GM19372 (cell line): ENCODE measurements at regions not wholly inside any gene's neighbourhood (a gene's known extent, or its start where the extent isn't known, plus 50 kb on each side); places are given as distances from the start of the nearest gene placed in this dataset.

Experiments
- ATAC-seq: cut with Tn5 transposase; IDR thresholded peaks from one replicate; pipeline ENCODE4 v1.9.1; 2021; ENCODE audit warnings: mild to moderate bottlenecking, low read depth, moderate library complexity; ENCODE audit not compliant: unreplicated experiment

- no peak for ATAC-seq
These were observed 133.4 kb downstream of the JCAD start for GRCh38 chr10:29925771-29926692.

- no peak for ATAC-seq
These were observed 134.9 kb downstream of the JCAD start for GRCh38 chr10:29924436-29924835.

GRCh38 chr10:29923416-29923965, 135.9 kb downstream of the JCAD start:
- no peak for ATAC-seq

GRCh38 chr10:29922892-29923291, 136.5 kb downstream of the JCAD start:
- no peak for ATAC-seq

GRCh38 chr10:29922226-29922625, 137.2 kb downstream of the JCAD start:
- ATAC-seq: no peak

GRCh38 chr10:29921071-29921446, 138.3 kb downstream of the JCAD start:
- no peak for ATAC-seq

- ATAC-seq: no peak
These were observed 138.8 kb downstream of the JCAD start for GRCh38 chr10:29920408-29921070.

GRCh38 chr10:29918623-29919400, 140.6 kb downstream of the JCAD start:
- no peak for ATAC-seq

- ATAC-seq: no peak
These were observed 142.1 kb downstream of the JCAD start for GRCh38 chr10:29917311-29917710.

- no peak for ATAC-seq
These were observed 142.7 kb downstream of the JCAD start for GRCh38 chr10:29916669-29917068.

- no peak for ATAC-seq
These were observed 144.2 kb downstream of the JCAD start for GRCh38 chr10:29914986-29915785.

GRCh38 chr10:29908962-29909361, 150.4 kb downstream of the JCAD start:
- no peak for ATAC-seq

- no peak for ATAC-seq
These were observed 158.5 kb downstream of the JCAD start for GRCh38 chr10:29900865-29901264.

GRCh38 chr10:29897999-29898716, 161.2 kb downstream of the JCAD start:
- no peak for ATAC-seq

- ATAC-seq: no peak
These were observed 162.0 kb downstream of the JCAD start for GRCh38 chr10:29897430-29897829.

GRCh38 chr10:29896053-29896452, 163.3 kb downstream of the JCAD start:
- ATAC-seq: no peak

- ATAC-seq: no peak
These were observed 163.9 kb downstream of the JCAD start for GRCh38 chr10:29895456-29895855.

GRCh38 chr10:29888321-29888720, 171.1 kb downstream of the JCAD start:
- no peak for ATAC-seq

GRCh38 chr10:29886299-29886698, 173.1 kb downstream of the JCAD start:
- no peak for ATAC-seq
